SK-N-SH (cell line): ENCODE measurements at regions not wholly inside any gene's neighbourhood (a gene's known extent, or its start where the extent isn't known, plus 50 kb on each side); places are given as distances from the start of the nearest gene placed in this dataset.

Source experiments
- CTCF ChIA-PET: fragments of 300-600, 350-600 bp; formaldehyde crosslinking; extraction: SDS; loops from one replicate; lab custom pipeline; 2021; lab: Yijun Ruan, JAX
- POLR2A ChIA-PET: fragments of 350-600 bp; sonication (Branson Sonifier 250); formaldehyde crosslinking; extraction: SDS; loops from one replicate; lab custom pipeline; 2020; ENCODE audit warnings: antibody characterized with exemption, inconsistent platforms; lab: Yijun Ruan, JAX
- DNase-seq: peaks from one replicate; pipeline ENCODE4 v3.0.0; 2012
- H2AFZ ChIP-seq: fragments of 200-600 bp; sonication (generic); 2 replicates; pipeline ENCODE4 v1.8.1; 2016; ENCODE audit warnings: antibody characterized with exemption, mild to moderate bottlenecking, low read depth
- H3F3A ChIP-seq: fragments of 200-600 bp; sonication (generic); replicated peaks from 2 replicates; pipeline ENCODE3; 2016; ENCODE audit warnings: antibody characterized with exemption, mild to moderate bottlenecking; ENCODE audit not compliant: insufficient read depth
- H3K27ac ChIP-seq, 2 experiments: fragments of 200-500 bp in 1 of 2; fragments of 200-600 bp in 1 of 2; sonication (Bioruptor generic) in 1 of 2; sonication (generic), shearing (Covaris generic) in 1 of 2; 2 replicates each; pipeline versions ENCODE4 v1.5.1 to v1.6.1; 2014 to 2016; ENCODE audit warnings: low read depth in 2 of 2, inconsistent platforms in 1 of 2, low read length in 1 of 2, mild to moderate bottlenecking in 1 of 2, mixed read lengths in 1 of 2
- H3K27me3 ChIP-seq: fragments of 200-600 bp; sonication (generic), shearing (Covaris generic); 2 replicates; pipeline ENCODE4 v1.6.1; 2016; ENCODE audit warnings: mixed run types; ENCODE audit not compliant: insufficient read depth
- H3K36me3 ChIP-seq, 2 experiments: fragments of 200-500 bp in 1 of 2; fragments of 200-600 bp in 1 of 2; sonication (Bioruptor generic) in 1 of 2; sonication (generic) in 1 of 2; replicated peaks in 1 of 2; 2 replicates each; pipeline versions ENCODE3 to v1.5.1; 2014 to 2016; ENCODE audit warnings: low read length in 1 of 2, mild to moderate bottlenecking in 1 of 2; ENCODE audit not compliant: insufficient read depth in 2 of 2, control insufficient read depth in 1 of 2
- H3K4me1 ChIP-seq, 2 experiments: fragments of 200-500 bp in 1 of 2; fragments of 200-600 bp in 1 of 2; sonication (Bioruptor generic) in 1 of 2; sonication (generic), shearing (Covaris generic) in 1 of 2; 2 replicates each; pipeline versions ENCODE4 v1.5.1 to v1.6.1; 2014 to 2016; ENCODE audit warnings: low read depth in 1 of 2, low read length in 1 of 2, mixed run types in 1 of 2; ENCODE audit not compliant: insufficient read depth in 2 of 2, control insufficient read depth in 1 of 2
- H3K4me2 ChIP-seq: fragments of 200-600 bp; sonication (generic), shearing (Covaris generic); 2 replicates; pipeline ENCODE4 v1.6.1; 2017; ENCODE audit warnings: mixed run types
- H3K4me3 ChIP-seq, 2 experiments: fragments of 200-500 bp in 1 of 2; fragments of 200-600 bp in 1 of 2; sonication (Bioruptor generic) in 1 of 2; sonication (generic), shearing (Covaris generic) in 1 of 2; 2 replicates each; pipeline versions ENCODE4 v1.5.1 to v1.8.1; 2014 to 2016; ENCODE audit warnings: low read depth in 2 of 2, inconsistent platforms in 1 of 2, low read length in 1 of 2, mild to moderate bottlenecking in 1 of 2, mixed read lengths in 1 of 2, moderate library complexity in 1 of 2
- H3K79me2 ChIP-seq: fragments of 200-600 bp; sonication (generic); 2 replicates; pipeline ENCODE4 v1.8.1; 2017; ENCODE audit warnings: mild to moderate bottlenecking; ENCODE audit not compliant: insufficient read depth
- H3K9ac ChIP-seq: fragments of 200-600 bp; sonication (generic); 2 replicates; pipeline ENCODE4 v1.6.1; 2017; ENCODE audit warnings: mixed run types
- H3K9me2 ChIP-seq: fragments of 200-600 bp; sonication (generic); 2 replicates; pipeline ENCODE4 v1.6.1; 2017; ENCODE audit warnings: mixed run types
- H3K9me3 ChIP-seq: fragments of 200-600 bp; sonication (generic); 2 replicates; pipeline ENCODE4 v1.6.1; 2017; ENCODE audit warnings: mixed run types, mild to moderate bottlenecking, moderate library complexity
- H4K20me1 ChIP-seq: fragments of 200-600 bp; sonication (generic); 2 replicates; pipeline ENCODE4 v1.6.1; 2017; ENCODE audit warnings: mild to moderate bottlenecking, mixed run types; ENCODE audit not compliant: insufficient read depth
- CHD2 ChIP-seq: fragments of 150-350 bp; IDR thresholded peaks from 2 replicates; pipeline ENCODE4 v1.6.1; 2018; ENCODE audit warnings: low read length; ENCODE audit not compliant: partially characterized antibody
- CTCF ChIP-seq: fragments of 200-600 bp; sonication (generic); IDR thresholded peaks from 2 replicates; pipeline ENCODE4 v1.6.1; 2017; ENCODE audit warnings: antibody characterized with exemption, mild to moderate bottlenecking, moderate library complexity
- ELF1 ChIP-seq: IDR thresholded peaks from 2 replicates; pipeline ENCODE4 v1.4.0; 2012
- EZH2phosphoT487 ChIP-seq: fragments of 200-600 bp; sonication (generic); IDR thresholded peaks from 2 replicates; pipeline ENCODE4 v1.6.1; 2017; ENCODE audit warnings: low read depth, mixed run types, mild to moderate bottlenecking, antibody characterized with exemption, moderate library complexity, borderline replicate concordance
- FOSL2 ChIP-seq: IDR thresholded peaks from 2 replicates; pipeline ENCODE4 v1.4.0; 2012; ENCODE audit warnings: low read depth, mild to moderate bottlenecking, moderate library complexity, borderline replicate concordance
- FOXM1 ChIP-seq: IDR thresholded peaks from 2 replicates; pipeline ENCODE4 v1.4.0; 2012; ENCODE audit warnings: low read depth, mild to moderate bottlenecking
- GATA2 ChIP-seq: sonication (generic); formaldehyde crosslinking; IDR thresholded peaks from 2 replicates; pipeline ENCODE4 v1.5.0; 2020; ENCODE audit warnings: mild to moderate bottlenecking, missing genetic modification reagents
- IRF3 ChIP-seq: fragments of 150-350 bp; IDR thresholded peaks from 2 replicates; pipeline ENCODE4 v1.6.1; 2016; ENCODE audit warnings: mild to moderate bottlenecking, low read depth, low read length
- MEF2A ChIP-seq: IDR thresholded peaks from 2 replicates; pipeline ENCODE4 v1.4.0; 2012; ENCODE audit warnings: low read depth, borderline replicate concordance
- NFIC ChIP-seq: IDR thresholded peaks from 2 replicates; pipeline ENCODE4 v1.4.0; 2012; ENCODE audit warnings: borderline replicate concordance
- RCOR1 ChIP-seq: fragments of 150-350 bp; IDR thresholded peaks from 2 replicates; pipeline ENCODE4 v1.6.1; 2017; ENCODE audit warnings: antibody characterized with exemption, low read length
- REST ChIP-seq: IDR thresholded peaks from 2 replicates; pipeline ENCODE4 v1.6.1; 2012; ENCODE audit warnings: mild to moderate bottlenecking, low read depth, low read length, moderate library complexity
- RFX5 ChIP-seq: IDR thresholded peaks from 2 replicates; pipeline ENCODE4 v1.6.1; 2012; ENCODE audit warnings: mild to moderate bottlenecking, improper control_type of control experiment, low read length
- TAF1 ChIP-seq: IDR thresholded peaks from 2 replicates; pipeline ENCODE4 v1.6.1; 2012; ENCODE audit warnings: low read depth, mild to moderate bottlenecking, low read length, moderate library complexity, borderline replicate concordance
- TCF12 ChIP-seq: IDR thresholded peaks from 2 replicates; pipeline ENCODE4 v1.4.0; 2012
- TEAD4 ChIP-seq: IDR thresholded peaks from 2 replicates; pipeline ENCODE4 v1.4.0; 2012; ENCODE audit warnings: mild to moderate bottlenecking, borderline replicate concordance; ENCODE audit not compliant: insufficient read depth
- USF1 ChIP-seq: IDR thresholded peaks from 2 replicates; pipeline ENCODE4 v1.4.0; 2012; ENCODE audit warnings: low read depth, borderline replicate concordance
- YY1 ChIP-seq: IDR thresholded peaks from 2 replicates; pipeline ENCODE4 v1.4.0; 2012; ENCODE audit warnings: low read depth, mild to moderate bottlenecking
- ZBTB33 ChIP-seq: IDR thresholded peaks from 2 replicates; pipeline ENCODE4 v1.4.0; 2012; ENCODE audit warnings: low read depth, borderline replicate concordance
- WGBS: methylation state at CpG from one replicate; pipeline ENCODE4 v1.1.6; 2017; ENCODE audit warnings: low lambda C conversion rate; 5-methylcytosine and 5-hydroxymethylcytosine counted together

- TF ChIP-seq CTCF: no peak
- TF ChIP-seq FOXM1: no peak
- TF ChIP-seq RFX5: no peak
- no peak for TF ChIP-seq USF1
- TF ChIP-seq TCF12: no peak
- TF ChIP-seq ELF1: no peak
- no peak for TF ChIP-seq RCOR1
- TF ChIP-seq, all 33 proteins: peak for 0
These were observed 550.3 kb upstream of the NOVA1 start (continued) for GRCh38 chr14:27148143-27148542.

- H4K20me1 ChIP-seq: no peaks in the 10 kb centered on the region
- H3K79me2 ChIP-seq: no peaks in the 10 kb centered on the region
- no peaks in the 10 kb centered on the region for H3K4me1 ChIP-seq
- TF ChIP-seq MEF2A (no peak), TAF1 (no peak), YY1 (no peak), EZH2phosphoT487 (no peak), IRF3 (no peak), GATA2 (CRISPR knock-in tag) (no peak), ZBTB33 (no peak), NFIC (no peak), TEAD4 (no peak), CHD2 (no peak), FOXM1 (no peak), FOSL2 (no peak), REST (no peak)
- no peak overlapping the region for H3K27ac ChIP-seq
- H3K36me3 ChIP-seq: no peaks in the 10 kb centered on the region
- no peaks in the 10 kb centered on the region for H3F3A ChIP-seq
- 43% methylated on average over 7 of the region's 8 CpGs for WGBS
- CTCF ChIA-PET: no interaction called here
- no peak overlapping the region for H3K9ac ChIP-seq
- no peak overlapping the region for H3K4me2 ChIP-seq
- H3K9me2 ChIP-seq: no peaks in the 10 kb centered on the region
- no peak for DNase-seq
- H2AFZ ChIP-seq: no peak overlapping the region
- no peaks in the 10 kb centered on the region for H3K27me3 ChIP-seq
- H3K4me3 ChIP-seq: no peak overlapping the region
- POLR2A ChIA-PET: no interaction called here
- H3K9me3 ChIP-seq: no peaks in the 10 kb centered on the region
These were observed 566.3 kb upstream of the NOVA1 start for GRCh38 chr14:27164139-27164538.
